Mammary epithelial cell (primary cell): ENCODE measurements at regions not wholly inside any gene's neighbourhood (a gene's known extent, or its start where the extent isn't known, plus 50 kb on each side); places are given as distances from the start of the nearest gene placed in this dataset.
"Not testable (repeated sequence)": the region's sequence is repeated elsewhere in the genome, so short reads cannot be mapped to it uniquely, and the experiment has no call there.

Experiments used
- CTCF ChIP-seq, 2 donors: IDR thresholded peaks in 1 of 2; conservative IDR thresholded peaks in 1 of 2; 2 replicates each; pipeline ENCODE4 v1.5.1; 2011 to 2012; ENCODE audit warnings: inconsistent platforms in 2 of 2, low read length in 2 of 2, mild to moderate bottlenecking in 2 of 2, control low read depth in 1 of 2, low read depth in 1 of 2; ENCODE audit not compliant: insufficient read depth in 1 of 2; ENCODE audit errors: extremely low read depth in 1 of 2
- EZH2 ChIP-seq: IDR thresholded peaks from 2 replicates; pipeline ENCODE4 v1.6.1; 2012; ENCODE audit warnings: low read length, inconsistent platforms, borderline replicate concordance

- not testable (repeated sequence) for TF ChIP-seq CTCF (conservative IDR thresholded peaks at IDR 0.05 in 1 of 2, IDR thresholded peaks at IDR 0.05 in 1 of 2; ENCODE audit: extremely low read depth in 1 of 2, insufficient read depth in 1 of 2, low read depth in 1 of 2, low read length in 2 of 2); EZH2
Measured at GRCh38 chr2:89161626-89162025, 470.2 kb downstream of the RPIA start.
